Spleen (tissue), 7 donors: ENCODE measurements at regions not wholly inside any gene's neighbourhood (a gene's known extent, or its start where the extent isn't known, plus 50 kb on each side); places are given as distances from the start of the nearest gene placed in this dataset.

Experiments
- POLR2A ChIP-seq, 3 donors: fragments of 450-650 bp; IDR thresholded peaks; one replicate each; pipeline ENCODE4 v1.5.1; 2017; ENCODE audit warnings: antibody characterized with exemption in 3 of 3, mild to moderate bottlenecking in 1 of 3
- TF ChIP-seq, protein P1 (sequence below), 11 experiments: fragments of 200-600 bp in 7 of 11; fragments of 450-650 bp in 4 of 11; sonication (generic) in 4 of 11; IDR thresholded peaks in 8 of 11; conservative IDR thresholded peaks in 3 of 11; 1 replicate in 7 of 11; 2 replicates in 4 of 11; pipeline versions ENCODE4 v1.4.0 to v1.8.0; 2016 to 2021; ENCODE audit warnings: antibody characterized with exemption in 11 of 11, inconsistent platforms in 4 of 11, mild to moderate bottlenecking in 1 of 11
- donor health status: DM: no; HTN: no; CAD: no; lungs with moderate emphysema.
- donor health status: DM: no; HTN: no; CAD: no.
- donor health status: DM: no; HTN: no; CAD: no.

DNA sequence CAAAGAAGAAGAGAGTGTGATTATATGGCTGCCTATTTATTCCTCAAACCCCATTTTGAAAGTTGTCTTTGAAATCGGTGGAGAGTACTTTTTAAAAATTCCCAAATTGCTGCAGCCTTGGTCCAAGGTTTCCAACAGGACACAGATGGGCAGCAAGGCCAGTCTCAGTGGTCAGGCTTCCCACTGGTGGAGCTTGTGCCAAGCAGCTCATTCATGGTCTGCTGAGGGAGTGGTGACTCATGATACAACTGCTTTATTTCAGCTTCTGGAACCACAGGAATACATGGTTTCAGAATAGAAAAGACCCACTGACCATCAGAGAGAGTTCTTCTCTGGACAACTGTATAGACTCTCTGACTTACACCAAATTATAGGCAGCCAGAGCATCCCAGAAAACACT, 673.1 kb upstream of the KLF4 start:
- TF ChIP-seq, protein P1, sequence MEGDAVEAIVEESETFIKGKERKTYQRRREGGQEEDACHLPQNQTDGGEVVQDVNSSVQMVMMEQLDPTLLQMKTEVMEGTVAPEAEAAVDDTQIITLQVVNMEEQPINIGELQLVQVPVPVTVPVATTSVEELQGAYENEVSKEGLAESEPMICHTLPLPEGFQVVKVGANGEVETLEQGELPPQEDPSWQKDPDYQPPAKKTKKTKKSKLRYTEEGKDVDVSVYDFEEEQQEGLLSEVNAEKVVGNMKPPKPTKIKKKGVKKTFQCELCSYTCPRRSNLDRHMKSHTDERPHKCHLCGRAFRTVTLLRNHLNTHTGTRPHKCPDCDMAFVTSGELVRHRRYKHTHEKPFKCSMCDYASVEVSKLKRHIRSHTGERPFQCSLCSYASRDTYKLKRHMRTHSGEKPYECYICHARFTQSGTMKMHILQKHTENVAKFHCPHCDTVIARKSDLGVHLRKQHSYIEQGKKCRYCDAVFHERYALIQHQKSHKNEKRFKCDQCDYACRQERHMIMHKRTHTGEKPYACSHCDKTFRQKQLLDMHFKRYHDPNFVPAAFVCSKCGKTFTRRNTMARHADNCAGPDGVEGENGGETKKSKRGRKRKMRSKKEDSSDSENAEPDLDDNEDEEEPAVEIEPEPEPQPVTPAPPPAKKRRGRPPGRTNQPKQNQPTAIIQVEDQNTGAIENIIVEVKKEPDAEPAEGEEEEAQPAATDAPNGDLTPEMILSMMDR (IDR thresholded peaks at IDR 0.05 in 8 of 11, conservative IDR thresholded peaks at IDR 0.05 in 3 of 11): no peak
- no peak for TF ChIP-seq POLR2A (IDR thresholded peaks at IDR 0.05)
